ENCODE measurements at regions not wholly inside any gene's neighbourhood (a gene's known extent, or its start where the extent isn't known, plus 50 kb on each side); places are given as distances from the start of the nearest gene placed in this dataset.

DNA sequence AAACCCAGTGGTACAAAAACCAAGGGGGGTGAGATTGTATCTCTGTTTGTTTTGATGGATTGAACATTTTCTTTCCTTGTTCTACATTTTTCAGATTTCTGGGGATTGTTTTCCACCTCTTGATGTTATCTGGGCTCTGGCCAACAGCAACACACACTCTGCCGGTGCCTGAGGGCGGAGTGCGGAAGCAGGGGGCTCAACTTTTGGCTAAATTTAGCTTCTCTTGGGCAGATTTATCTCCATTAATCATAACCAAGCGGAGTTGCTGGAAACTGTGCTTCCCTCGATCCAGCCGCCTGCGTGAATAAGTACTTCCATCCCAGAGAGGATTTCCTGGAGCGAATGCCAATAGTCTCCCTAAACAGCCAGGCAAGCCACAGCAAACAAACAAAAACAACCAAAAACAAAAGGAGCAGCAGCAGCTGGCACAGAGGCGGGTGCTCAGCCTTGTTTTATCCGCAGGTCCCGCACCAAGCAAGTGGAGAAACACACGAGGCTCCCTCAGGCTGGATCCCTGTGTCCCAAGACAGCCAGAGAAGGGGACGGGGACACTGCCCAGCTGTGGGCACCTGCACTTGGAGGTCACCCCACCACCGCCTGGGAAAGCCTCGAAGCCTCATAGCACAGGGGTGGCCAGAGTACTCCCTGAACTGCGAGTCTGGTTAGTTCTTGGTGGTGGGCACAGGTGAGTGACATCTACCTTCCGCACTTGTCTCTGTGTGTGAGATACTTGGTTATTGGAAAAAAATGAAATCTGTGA, 143.4 kb downstream of the NDUFA10 start:
- Histone ChIP-seq H3K27me3 (peaks cover 0 to 10% (median 6%) of the 10 kb centered on the region in 3 donors), H3K4me1 (peaks cover 0 to 10% (median 0%) of the 10 kb centered on the region in 4 donors), H3K4me3 (no peak overlapping the region), H3K27ac (peak overlapping the region in 2 of 5 donors; percentile 25 to 36), H3K36me3 (no peaks in the 10 kb centered on the region), H3K9me3 (peaks cover 7 to 33% (median 25%) of the 10 kb centered on the region in 4 donors)
- no peak for TF ChIP-seq POLR2AphosphoS5 (IDR thresholded peaks at IDR 0.05)
- TF ChIP-seq POLR2A (IDR thresholded peaks at IDR 0.05), result no peak
- no peak for TF ChIP-seq EP300 (IDR thresholded peaks at IDR 0.05)
- TF ChIP-seq, protein P1, sequence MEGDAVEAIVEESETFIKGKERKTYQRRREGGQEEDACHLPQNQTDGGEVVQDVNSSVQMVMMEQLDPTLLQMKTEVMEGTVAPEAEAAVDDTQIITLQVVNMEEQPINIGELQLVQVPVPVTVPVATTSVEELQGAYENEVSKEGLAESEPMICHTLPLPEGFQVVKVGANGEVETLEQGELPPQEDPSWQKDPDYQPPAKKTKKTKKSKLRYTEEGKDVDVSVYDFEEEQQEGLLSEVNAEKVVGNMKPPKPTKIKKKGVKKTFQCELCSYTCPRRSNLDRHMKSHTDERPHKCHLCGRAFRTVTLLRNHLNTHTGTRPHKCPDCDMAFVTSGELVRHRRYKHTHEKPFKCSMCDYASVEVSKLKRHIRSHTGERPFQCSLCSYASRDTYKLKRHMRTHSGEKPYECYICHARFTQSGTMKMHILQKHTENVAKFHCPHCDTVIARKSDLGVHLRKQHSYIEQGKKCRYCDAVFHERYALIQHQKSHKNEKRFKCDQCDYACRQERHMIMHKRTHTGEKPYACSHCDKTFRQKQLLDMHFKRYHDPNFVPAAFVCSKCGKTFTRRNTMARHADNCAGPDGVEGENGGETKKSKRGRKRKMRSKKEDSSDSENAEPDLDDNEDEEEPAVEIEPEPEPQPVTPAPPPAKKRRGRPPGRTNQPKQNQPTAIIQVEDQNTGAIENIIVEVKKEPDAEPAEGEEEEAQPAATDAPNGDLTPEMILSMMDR (IDR thresholded peaks at IDR 0.05), result no peak
- intact Hi-C loops (cut with DNase I; ENCODE audit: low total_unique reads), result loop anchor here (10.0 kb wide), 1 partner anchor 847 kb away; no protein-coding TSS in a partner anchor
- 40 to 58% (median 54%) methylated on average over 16 to 17 of the region's 17 CpGs for WGBS, 5 donors
- DNase-seq, result peak; percentile 15 to 64

DNA sequence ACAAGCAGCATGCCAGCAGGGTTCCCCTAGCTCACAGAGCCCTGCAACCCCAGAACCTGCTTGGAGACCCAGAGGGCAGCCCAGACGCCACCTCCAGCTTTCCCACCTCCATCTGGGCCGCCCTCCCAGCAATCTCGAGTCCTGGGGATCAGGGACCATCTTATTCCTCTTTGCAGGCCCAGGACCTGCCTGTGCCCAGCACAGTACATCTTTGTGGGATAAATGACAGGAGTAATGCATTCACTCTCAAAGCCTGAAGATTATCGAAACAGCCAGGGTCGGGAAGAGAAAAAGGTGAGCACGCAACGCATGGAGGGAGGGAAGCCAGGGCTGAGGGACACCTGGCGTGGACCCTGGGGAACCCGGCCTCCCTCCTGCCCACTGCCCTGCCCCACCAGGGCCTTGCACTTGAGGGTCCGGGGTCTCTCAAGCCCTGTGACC, 144.1 kb downstream of the NDUFA10 start:
- WGBS, 5 donors, result 64 to 82% (median 72%) methylated on average over 9 to 10 of the region's 10 CpGs
- intact Hi-C loops (cut with DNase I; ENCODE audit: low total_unique reads), result loop anchor here (10.0 kb wide), 1 partner anchor 846 kb away; no protein-coding TSS in a partner anchor
- peaks cover 7 to 26% (median 22%) of the 10 kb centered on the region in 4 donors for H3K9me3 ChIP-seq
- H3K27me3 ChIP-seq, result peaks cover 0 to 16% (median 6%) of the 10 kb centered on the region in 3 donors
- no peaks in the 10 kb centered on the region for H3K36me3 ChIP-seq
- DNase-seq, result peak in 1 of 2 donors; percentile 16
- peaks cover 0 to 10% (median 0%) of the 10 kb centered on the region in 4 donors for H3K4me1 ChIP-seq
- H3K4me3 ChIP-seq, result no peak overlapping the region
- TF ChIP-seq POLR2AphosphoS5 (IDR thresholded peaks at IDR 0.05) (no peak), EP300 (IDR thresholded peaks at IDR 0.05) (no peak), POLR2A (IDR thresholded peaks at IDR 0.05) (no peak)
- TF ChIP-seq, protein P1 (IDR thresholded peaks at IDR 0.05), result no peak
- H3K27ac ChIP-seq, result peak overlapping the region in 2 of 5 donors; percentile 10 to 19

DNA sequence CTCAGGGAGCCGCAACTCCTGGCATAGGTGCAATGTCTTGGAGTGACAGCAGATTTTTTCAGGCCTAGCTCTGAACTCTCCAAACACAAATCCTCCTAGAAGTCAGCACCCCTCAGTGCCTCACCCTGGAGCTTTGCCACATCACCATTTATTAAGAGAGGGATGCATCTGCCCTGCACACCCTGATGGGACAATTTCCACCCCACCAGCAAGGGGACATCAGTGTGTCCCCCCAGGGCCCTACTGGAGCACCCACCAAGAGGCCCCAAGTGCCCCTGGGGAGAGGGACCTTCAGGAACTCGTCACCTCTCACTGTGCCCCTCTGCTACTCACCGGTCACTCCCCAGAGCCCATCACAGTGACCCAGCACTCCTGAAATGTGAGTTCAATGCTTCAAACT, 144.7 kb downstream of the NDUFA10 start:
- H3K4me1 ChIP-seq, result peaks cover 0 to 10% (median 0%) of the 10 kb centered on the region in 4 donors
- peaks cover 0 to 22% (median 6%) of the 10 kb centered on the region in 3 donors for H3K27me3 ChIP-seq
- no peak overlapping the region for H3K4me3 ChIP-seq
- H3K9me3 ChIP-seq, result peaks cover 3 to 20% (median 16%) of the 10 kb centered on the region in 4 donors
- peak in 1 of 2 donors; percentile 18 for DNase-seq
- intact Hi-C loops (cut with DNase I; ENCODE audit: low total_unique reads), result loop anchor here (10.0 kb wide), 1 partner anchor 846 kb away; no protein-coding TSS in a partner anchor
- H3K27ac ChIP-seq, result no peak overlapping the region
- WGBS, 5 donors, result 76 to 85% (median 80%) methylated on average over 1 to 3 of the region's 3 CpGs
- TF ChIP-seq POLR2A (IDR thresholded peaks at IDR 0.05), result no peak
- TF ChIP-seq POLR2AphosphoS5 (IDR thresholded peaks at IDR 0.05), result no peak
- TF ChIP-seq, protein P1 (IDR thresholded peaks at IDR 0.05), result no peak
- no peak for TF ChIP-seq EP300 (IDR thresholded peaks at IDR 0.05)
- H3K36me3 ChIP-seq, result no peaks in the 10 kb centered on the region

DNA sequence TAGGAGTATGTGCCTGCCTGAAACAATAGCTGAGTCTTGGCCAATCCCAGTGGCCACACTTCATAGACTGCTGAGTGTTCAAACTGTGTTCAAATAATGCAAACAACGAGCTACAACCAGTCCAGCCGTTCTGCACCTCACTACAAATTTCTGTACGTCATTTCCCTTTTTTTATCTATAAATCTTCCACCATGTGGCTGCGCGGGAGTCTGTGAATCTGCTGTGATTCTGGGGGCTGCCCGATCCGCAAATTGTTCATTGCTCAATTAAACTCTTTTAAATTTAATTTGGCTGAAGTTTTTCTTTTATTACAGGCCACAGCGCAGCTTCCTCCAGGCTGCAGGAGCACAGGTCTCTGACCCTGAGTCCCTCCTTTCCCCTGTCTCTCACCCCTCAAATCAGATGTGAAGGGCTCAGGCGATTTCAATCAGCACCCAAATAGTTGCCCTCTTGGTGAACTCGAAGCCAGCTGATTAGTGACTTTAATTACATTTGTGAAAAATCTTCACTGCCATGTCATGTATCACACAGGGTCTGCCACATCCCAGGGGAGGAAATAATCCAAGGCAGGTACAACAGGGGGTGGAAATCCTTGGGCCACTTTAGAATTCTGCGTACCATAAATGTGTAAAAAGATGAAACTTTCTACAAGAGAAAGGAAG, 145.6 kb downstream of the NDUFA10 start:
- TF ChIP-seq, protein P1 (IDR thresholded peaks at IDR 0.05), result no peak
- TF ChIP-seq POLR2A (IDR thresholded peaks at IDR 0.05) (no peak), POLR2AphosphoS5 (IDR thresholded peaks at IDR 0.05) (no peak), EP300 (IDR thresholded peaks at IDR 0.05) (no peak)
- Histone ChIP-seq H3K4me3 (no peak overlapping the region), H3K9me3 (peaks cover 3 to 12% (median 9%) of the 10 kb centered on the region in 4 donors), H3K27ac (no peak overlapping the region), H3K36me3 (no peaks in the 10 kb centered on the region), H3K27me3 (peaks cover 0 to 29% (median 6%) of the 10 kb centered on the region in 3 donors), H3K4me1 (peaks cover 0 to 10% (median 0%) of the 10 kb centered on the region in 4 donors)
- WGBS, 5 donors, result 74 to 85% (median 81%) methylated on average over 11 of the region's 11 CpGs
- peak in 1 of 2 donors; percentile 9 for DNase-seq
- intact Hi-C loops (cut with DNase I; ENCODE audit: low total_unique reads), result loop anchor here (10.0 kb wide), 1 partner anchor 845 kb away; no protein-coding TSS in a partner anchor

Measured in stomach (tissue), 8 donors.